ENCODE measurements at regions not wholly inside any gene's neighbourhood (a gene's known extent, or its start where the extent isn't known, plus 50 kb on each side); places are given as distances from the start of the nearest gene placed in this dataset.

DNA sequence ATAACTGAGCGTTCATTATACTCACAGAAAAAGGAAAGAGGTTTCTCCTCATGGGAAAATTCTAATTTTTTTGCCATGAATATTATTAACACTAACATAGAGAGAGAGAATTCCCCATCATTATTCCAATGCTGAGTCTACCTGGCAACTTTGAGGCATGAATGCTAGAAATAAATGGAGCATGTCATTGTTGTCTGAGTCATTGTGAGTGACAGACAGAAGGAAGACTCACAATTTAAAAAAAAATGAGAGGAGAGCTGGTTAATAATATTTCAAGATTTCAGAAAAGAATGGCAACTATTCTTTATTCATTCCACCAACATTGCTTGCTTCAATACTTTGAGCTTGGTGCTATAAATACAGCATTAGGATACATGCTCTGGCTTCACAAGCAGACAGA lies 170.4 kb upstream of the HS3ST1 start:
- no peaks in the 10 kb centered on the region for H3F3A ChIP-seq (ENCODE audit: insufficient read depth, low read length, poor library complexity, severe bottlenecking)
- H3K4me3 ChIP-seq (ENCODE audit: low read length), result peak overlapping the region; percentile 32
- H2AFZ ChIP-seq (ENCODE audit: low read depth, low read length), result no peak overlapping the region
- H3K9me3 ChIP-seq (ENCODE audit: low read length), result no peaks in the 10 kb centered on the region
- TF ChIP-seq EP300 (conservative IDR thresholded peaks at IDR 0.05; ENCODE audit: poor library complexity, severe bottlenecking), result peak; percentile 73
- TF ChIP-seq, protein P1, sequence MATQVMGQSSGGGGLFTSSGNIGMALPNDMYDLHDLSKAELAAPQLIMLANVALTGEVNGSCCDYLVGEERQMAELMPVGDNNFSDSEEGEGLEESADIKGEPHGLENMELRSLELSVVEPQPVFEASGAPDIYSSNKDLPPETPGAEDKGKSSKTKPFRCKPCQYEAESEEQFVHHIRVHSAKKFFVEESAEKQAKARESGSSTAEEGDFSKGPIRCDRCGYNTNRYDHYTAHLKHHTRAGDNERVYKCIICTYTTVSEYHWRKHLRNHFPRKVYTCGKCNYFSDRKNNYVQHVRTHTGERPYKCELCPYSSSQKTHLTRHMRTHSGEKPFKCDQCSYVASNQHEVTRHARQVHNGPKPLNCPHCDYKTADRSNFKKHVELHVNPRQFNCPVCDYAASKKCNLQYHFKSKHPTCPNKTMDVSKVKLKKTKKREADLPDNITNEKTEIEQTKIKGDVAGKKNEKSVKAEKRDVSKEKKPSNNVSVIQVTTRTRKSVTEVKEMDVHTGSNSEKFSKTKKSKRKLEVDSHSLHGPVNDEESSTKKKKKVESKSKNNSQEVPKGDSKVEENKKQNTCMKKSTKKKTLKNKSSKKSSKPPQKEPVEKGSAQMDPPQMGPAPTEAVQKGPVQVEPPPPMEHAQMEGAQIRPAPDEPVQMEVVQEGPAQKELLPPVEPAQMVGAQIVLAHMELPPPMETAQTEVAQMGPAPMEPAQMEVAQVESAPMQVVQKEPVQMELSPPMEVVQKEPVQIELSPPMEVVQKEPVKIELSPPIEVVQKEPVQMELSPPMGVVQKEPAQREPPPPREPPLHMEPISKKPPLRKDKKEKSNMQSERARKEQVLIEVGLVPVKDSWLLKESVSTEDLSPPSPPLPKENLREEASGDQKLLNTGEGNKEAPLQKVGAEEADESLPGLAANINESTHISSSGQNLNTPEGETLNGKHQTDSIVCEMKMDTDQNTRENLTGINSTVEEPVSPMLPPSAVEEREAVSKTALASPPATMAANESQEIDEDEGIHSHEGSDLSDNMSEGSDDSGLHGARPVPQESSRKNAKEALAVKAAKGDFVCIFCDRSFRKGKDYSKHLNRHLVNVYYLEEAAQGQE (IDR thresholded peaks at IDR 0.05; ENCODE audit: borderline replicate concordance), result peak; percentile 96
- no peak for TF ChIP-seq MXI1 (conservative IDR thresholded peaks at IDR 0.05; ENCODE audit: poor library complexity, severe bottlenecking)
- TF ChIP-seq, protein P2, sequence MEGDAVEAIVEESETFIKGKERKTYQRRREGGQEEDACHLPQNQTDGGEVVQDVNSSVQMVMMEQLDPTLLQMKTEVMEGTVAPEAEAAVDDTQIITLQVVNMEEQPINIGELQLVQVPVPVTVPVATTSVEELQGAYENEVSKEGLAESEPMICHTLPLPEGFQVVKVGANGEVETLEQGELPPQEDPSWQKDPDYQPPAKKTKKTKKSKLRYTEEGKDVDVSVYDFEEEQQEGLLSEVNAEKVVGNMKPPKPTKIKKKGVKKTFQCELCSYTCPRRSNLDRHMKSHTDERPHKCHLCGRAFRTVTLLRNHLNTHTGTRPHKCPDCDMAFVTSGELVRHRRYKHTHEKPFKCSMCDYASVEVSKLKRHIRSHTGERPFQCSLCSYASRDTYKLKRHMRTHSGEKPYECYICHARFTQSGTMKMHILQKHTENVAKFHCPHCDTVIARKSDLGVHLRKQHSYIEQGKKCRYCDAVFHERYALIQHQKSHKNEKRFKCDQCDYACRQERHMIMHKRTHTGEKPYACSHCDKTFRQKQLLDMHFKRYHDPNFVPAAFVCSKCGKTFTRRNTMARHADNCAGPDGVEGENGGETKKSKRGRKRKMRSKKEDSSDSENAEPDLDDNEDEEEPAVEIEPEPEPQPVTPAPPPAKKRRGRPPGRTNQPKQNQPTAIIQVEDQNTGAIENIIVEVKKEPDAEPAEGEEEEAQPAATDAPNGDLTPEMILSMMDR (IDR thresholded peaks at IDR 0.05; ENCODE audit: poor library complexity, severe bottlenecking), result no peak
- no peak for TF ChIP-seq RAD21 (conservative IDR thresholded peaks at IDR 0.05)
- peak; percentile 46 for TF ChIP-seq POLR2AphosphoS5 (IDR thresholded peaks at IDR 0.05)
- no peak for TF ChIP-seq SMC3 (conservative IDR thresholded peaks at IDR 0.05; ENCODE audit: poor library complexity)
- no peaks in the 10 kb centered on the region for H3K27me3 ChIP-seq (ENCODE audit: insufficient read depth, low read depth, low read length)
- no peaks in the 10 kb centered on the region for H3K36me3 ChIP-seq (ENCODE audit: insufficient read depth, low read length)
- H3K79me2 ChIP-seq (replicated peaks; ENCODE audit: insufficient read depth, low read length), result no peaks in the 10 kb centered on the region
- H3K9ac ChIP-seq (ENCODE audit: low read length), result no peak overlapping the region
- H3K4me2 ChIP-seq (ENCODE audit: low read length), result no peak overlapping the region
- H3K9me2 ChIP-seq (ENCODE audit: insufficient read depth, low read length), result no peaks in the 10 kb centered on the region
- peak overlapping the region; percentile 44 for H3K27ac ChIP-seq (ENCODE audit: low read length)
- no peaks in the 10 kb centered on the region for H4K20me1 ChIP-seq (ENCODE audit: insufficient read depth)

DNA sequence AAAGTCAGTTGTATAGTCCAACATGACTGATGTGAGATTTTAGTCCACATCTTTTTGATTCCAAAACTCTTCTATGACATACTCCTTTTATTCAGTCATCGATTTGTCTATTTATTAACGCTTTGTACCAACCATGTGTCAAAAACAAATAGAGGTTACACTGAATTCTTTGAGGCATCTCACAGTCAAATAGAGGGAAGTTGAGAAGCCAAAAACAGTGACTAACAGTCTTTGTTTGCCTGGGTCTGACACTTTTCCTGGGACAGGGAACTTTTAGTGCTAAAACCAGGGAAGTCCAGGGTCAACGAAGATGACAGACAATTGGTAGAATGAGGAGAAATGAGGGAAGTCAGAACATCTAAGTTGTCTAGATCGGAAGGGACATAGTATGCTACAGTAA lies 169.9 kb upstream of the HS3ST1 start:
- Histone ChIP-seq H3K4me2 (ENCODE audit: low read length) (no peak overlapping the region), H3K36me3 (ENCODE audit: insufficient read depth, low read length) (no peaks in the 10 kb centered on the region), H4K20me1 (ENCODE audit: insufficient read depth) (no peaks in the 10 kb centered on the region), H3K4me3 (ENCODE audit: low read length) (peak overlapping the region; percentile 32), H3K27me3 (ENCODE audit: insufficient read depth, low read depth, low read length) (no peaks in the 10 kb centered on the region), H3K79me2 (replicated peaks; ENCODE audit: insufficient read depth, low read length) (no peaks in the 10 kb centered on the region), H2AFZ (ENCODE audit: low read depth, low read length) (no peak overlapping the region), H3K9me2 (ENCODE audit: insufficient read depth, low read length) (no peaks in the 10 kb centered on the region), H3K9me3 (ENCODE audit: low read length) (no peaks in the 10 kb centered on the region), H3F3A (ENCODE audit: insufficient read depth, low read length, poor library complexity, severe bottlenecking) (no peaks in the 10 kb centered on the region), H3K9ac (ENCODE audit: low read length) (no peak overlapping the region), H3K27ac (ENCODE audit: low read length) (peak overlapping the region; percentile 44)
- TF ChIP-seq, protein P2 (IDR thresholded peaks at IDR 0.05; ENCODE audit: poor library complexity, severe bottlenecking), result no peak
- TF ChIP-seq SMC3 (conservative IDR thresholded peaks at IDR 0.05; ENCODE audit: poor library complexity) (no peak), MXI1 (conservative IDR thresholded peaks at IDR 0.05; ENCODE audit: poor library complexity, severe bottlenecking) (no peak), POLR2AphosphoS5 (IDR thresholded peaks at IDR 0.05) (no peak), RAD21 (conservative IDR thresholded peaks at IDR 0.05) (no peak), EP300 (conservative IDR thresholded peaks at IDR 0.05; ENCODE audit: poor library complexity, severe bottlenecking) (no peak), EZH2 (IDR thresholded peaks at IDR 0.05; ENCODE audit: borderline replicate concordance, insufficient read depth, low read length, poor library complexity, severe bottlenecking) (no peak), TAF1 (IDR thresholded peaks at IDR 0.05; ENCODE audit: low read depth) (no peak)
- TF ChIP-seq, protein P1 (IDR thresholded peaks at IDR 0.05; ENCODE audit: borderline replicate concordance), result no peak
